ACHN (cell line): ENCODE measurements at regions not wholly inside any gene's neighbourhood (a gene's known extent, or its start where the extent isn't known, plus 50 kb on each side); places are given as distances from the start of the nearest gene placed in this dataset.
"Not testable (repeated sequence)": the region's sequence is repeated elsewhere in the genome, so short reads cannot be mapped to it uniquely, and the experiment has no call there.

Experiments used
- DNase-seq: peaks from one replicate; pipeline ENCODE4 v3.0.0-alpha.2; 2015
- in situ Hi-C: cut with HindIII; loops from 2 replicates; pipeline ENCODE4 v1.10.0; 2017; ENCODE audit warnings: low sequenced_read_pairs, low pct_ligation_motif_present, low pct_unique_long_range_greater_than_20kb

DNA sequence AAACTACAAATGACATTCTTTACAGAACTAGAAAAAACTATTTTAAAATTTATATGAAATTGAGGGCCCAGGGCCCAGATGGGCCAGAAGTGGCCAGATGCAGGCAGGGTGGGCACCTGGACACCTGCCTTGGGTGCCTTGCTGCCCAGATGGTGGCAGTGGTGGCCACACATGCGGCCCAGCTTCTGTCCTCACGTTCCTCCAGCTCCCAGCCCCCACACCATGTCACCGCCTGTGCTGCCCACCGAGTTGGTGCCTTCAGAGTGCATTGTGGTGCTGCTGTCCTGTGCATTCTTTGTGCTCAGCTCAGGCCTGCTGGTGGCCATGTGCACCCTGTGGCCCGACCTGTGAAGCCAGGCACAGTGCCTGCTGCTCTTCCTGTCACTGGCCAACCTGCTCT is 216.8 kb upstream of the CXADR start:
- in situ Hi-C loops, result no loop called here

DNA sequence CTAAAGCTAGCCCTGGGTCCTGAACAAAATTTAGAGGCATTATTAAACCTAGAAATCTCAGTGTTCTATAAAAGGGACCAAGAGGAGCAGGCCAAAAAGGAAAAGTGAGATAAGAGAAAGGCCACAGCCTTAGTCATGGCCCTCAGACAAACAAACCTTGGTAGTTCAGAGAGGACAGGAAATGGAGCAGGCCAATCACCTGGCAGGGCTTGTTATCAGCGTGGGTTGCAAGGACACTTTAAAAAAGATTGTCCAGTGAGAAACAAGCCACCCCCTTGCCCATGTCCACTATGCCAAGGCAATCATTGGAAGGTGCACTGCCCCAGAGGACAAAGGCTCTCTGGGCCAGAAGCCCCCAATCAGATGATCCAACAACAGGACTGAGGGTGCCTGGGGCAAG is 213.3 kb upstream of the CXADR start:
- DNase-seq, in situ Hi-C loops: not testable (repeated sequence)

More for the DNA sequence above, 216.8 kb upstream of the CXADR start:
- no peak for DNase-seq

DNA sequence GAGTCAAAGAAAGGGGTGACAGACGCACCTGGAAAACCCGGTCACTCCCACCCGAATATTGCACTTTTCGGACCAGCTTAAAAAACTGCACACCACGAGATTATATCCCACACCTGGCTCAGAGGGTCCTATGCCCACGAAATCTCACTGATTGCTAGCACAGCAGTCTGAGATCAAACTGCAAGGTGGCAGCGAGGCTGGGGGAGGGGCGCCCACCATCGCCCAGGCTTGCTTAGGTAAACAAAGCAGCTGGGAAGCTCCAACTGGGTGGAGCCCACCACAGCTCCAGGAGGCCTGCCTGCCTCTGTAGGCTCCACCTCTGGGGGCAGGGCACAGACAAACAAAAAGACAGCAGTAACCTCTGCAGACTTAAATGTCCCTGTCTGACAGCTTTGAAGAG is 185.1 kb upstream of the CXADR start:
- in situ Hi-C loops, DNase-seq: not testable (repeated sequence)

DNA sequence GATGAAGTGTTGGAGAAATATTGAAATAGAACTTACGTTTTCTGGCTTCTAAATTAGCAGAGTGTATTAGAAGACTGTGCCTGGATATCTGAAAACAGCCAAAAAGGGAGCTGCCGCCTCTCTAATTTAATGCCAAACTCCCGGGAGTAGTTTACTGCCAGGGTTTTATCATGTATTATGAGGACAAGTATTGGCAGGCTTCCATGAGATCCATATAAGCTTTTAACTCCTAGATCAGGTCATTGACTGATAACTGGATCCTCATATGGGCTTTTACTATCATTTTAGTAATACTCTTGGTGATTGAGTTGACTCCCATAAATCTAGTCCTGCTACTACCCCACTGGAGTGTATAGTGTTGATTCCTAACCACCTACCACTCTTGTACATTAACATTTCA is 178.4 kb upstream of the CXADR start:
- in situ Hi-C loops, result no loop called here
- no peak for DNase-seq

GRCh38 chr21:17340081-17340480 is 172.8 kb upstream of the CXADR start:
- no peak for DNase-seq
- in situ Hi-C loops, result no loop called here

DNA sequence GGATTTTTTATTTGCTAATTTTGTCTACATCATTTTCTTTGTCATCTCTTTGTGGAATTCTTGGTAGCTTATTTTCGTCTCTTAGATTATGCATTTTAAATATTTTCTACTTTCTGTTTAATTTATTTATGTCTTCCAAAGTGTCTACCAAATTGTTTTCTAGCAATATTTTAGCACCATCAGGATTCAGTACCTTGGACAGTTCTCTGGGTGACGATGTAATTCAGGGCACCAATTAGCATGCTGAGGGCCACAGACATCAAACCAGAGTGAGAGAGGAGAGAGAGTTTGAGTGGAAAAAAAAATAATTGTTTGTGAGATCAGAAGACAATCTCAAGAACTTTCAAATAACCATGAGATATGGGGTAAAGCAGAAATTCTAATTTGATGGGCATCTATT is 169.8 kb upstream of the CXADR start:
- in situ Hi-C loops, result no loop called here
- peak; percentile 39 for DNase-seq

DNA sequence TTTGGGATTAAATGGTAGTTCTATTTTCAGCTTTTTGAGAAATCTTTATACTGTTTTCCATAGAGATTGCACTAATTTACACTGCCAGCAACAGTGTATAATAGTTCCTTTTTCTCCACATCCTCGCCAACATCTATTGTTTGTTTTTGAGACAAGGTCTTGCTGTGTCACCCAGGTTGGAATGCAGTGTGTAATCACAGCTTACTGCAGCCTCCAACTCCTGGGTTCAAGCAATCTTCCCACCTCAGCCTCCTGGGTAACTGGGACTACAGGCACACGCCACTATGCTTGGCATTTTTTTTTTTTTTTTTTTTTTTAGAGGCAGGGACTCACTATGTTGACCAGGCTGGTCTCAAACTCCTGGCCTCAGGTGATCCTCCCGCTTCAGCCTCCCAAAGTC is 164.5 kb upstream of the CXADR start:
- in situ Hi-C loops, result no loop called here
- no peak for DNase-seq

DNA sequence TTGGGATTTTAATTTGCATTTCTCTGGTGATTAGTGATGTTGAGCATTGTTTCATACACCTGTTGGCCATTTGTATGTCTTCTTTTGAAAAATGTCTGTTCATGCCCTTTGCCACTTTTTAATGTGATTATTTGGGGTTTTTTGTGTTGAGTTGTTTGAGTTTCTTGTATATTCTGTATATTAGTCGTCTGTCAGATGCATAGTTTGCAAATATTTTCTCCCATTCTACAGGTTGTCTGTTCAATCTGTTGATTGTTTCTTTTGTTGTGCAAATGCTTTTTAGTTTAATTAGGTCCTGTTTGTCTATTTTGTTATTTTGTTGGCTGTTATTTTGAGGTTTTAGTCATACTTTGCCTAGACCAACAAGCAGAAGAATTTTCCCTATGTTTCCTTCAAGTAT is 164.0 kb upstream of the CXADR start:
- in situ Hi-C loops, result no loop called here
- DNase-seq, result no peak

DNA sequence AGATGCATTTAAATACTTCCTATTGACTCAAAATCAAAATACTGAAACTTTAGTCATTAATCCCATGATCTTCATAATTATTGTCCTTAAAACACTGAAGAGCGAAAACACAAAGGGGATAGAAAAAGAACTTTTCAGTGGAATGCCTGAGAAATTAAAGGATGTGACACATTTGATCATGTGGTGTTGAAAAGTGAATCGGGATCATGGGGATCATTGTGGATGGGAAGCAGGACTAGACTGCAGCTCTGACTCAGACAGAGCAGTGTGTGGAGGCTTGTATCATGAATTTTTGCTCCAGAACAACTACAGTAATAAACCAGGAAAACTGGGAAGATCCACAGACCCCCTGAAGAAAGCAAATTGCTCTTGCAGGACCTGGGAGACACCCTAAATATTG is 161.1 kb upstream of the CXADR start:
- in situ Hi-C loops, result no loop called here
- DNase-seq, result no peak

- DNase-seq, result no peak
- in situ Hi-C loops, result no loop called here
Measured at GRCh38 chr21:17352996-17353655, 159.7 kb upstream of the CXADR start.

GRCh38 chr21:17359781-17360180 is 153.1 kb upstream of the CXADR start:
- in situ Hi-C loops, result no loop called here
- DNase-seq, result no peak

GRCh38 chr21:17368748-17369363 is 144.0 kb upstream of the CXADR start:
- DNase-seq, result no peak
- in situ Hi-C loops, result no loop called here

GRCh38 chr21:17370263-17370662 is 142.6 kb upstream of the CXADR start:
- DNase-seq, result no peak
- in situ Hi-C loops, result no loop called here

- in situ Hi-C loops, result no loop called here
Measured at GRCh38 chr21:17370916-17371315, 141.9 kb upstream of the CXADR start.

GRCh38 chr21:17371450-17371849 is 141.4 kb upstream of the CXADR start:
- in situ Hi-C loops, result no loop called here

More at GRCh38 chr21:17370916-17371315, 141.9 kb upstream of the CXADR start:
- no peak for DNase-seq

GRCh38 chr21:17372200-17372599 is 140.6 kb upstream of the CXADR start:
- in situ Hi-C loops, result no loop called here
- DNase-seq, result no peak

More at GRCh38 chr21:17371450-17371849, 141.4 kb upstream of the CXADR start:
- no peak for DNase-seq

GRCh38 chr21:17386498-17386897 is 126.3 kb upstream of the CXADR start:
- no peak for DNase-seq
- in situ Hi-C loops, result no loop called here

DNA sequence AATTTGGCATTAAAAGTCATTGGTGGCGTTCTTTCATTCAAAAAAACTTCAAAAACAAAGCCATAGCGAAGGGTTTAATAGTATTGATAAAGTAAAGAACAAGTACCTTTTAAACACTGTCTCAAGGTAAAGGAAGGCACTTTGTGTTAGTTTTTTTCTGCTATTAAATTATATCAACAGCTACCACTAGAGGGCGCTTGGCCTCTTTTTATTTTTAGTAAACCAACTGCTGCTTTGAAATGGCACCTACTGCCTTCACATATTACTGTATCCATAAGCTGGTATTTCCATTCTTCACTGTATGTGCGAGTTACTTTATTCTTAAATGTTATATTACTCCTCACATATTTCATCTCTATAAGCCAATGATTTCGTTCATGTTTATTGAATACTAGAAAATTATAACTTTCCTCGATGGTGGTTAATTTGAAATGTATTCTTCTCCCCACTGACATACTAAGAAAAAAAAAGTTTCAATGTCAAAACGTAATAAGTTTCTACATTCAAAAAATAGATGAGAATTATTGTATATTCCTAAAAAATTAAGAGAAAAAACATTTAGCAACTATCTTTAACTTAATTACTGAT is 125.7 kb upstream of the CXADR start:
- in situ Hi-C loops, result no loop called here
- DNase-seq, result peak; percentile 61

GRCh38 chr21:17388226-17388625 is 124.6 kb upstream of the CXADR start:
- no peak for DNase-seq
- in situ Hi-C loops, result no loop called here

DNA sequence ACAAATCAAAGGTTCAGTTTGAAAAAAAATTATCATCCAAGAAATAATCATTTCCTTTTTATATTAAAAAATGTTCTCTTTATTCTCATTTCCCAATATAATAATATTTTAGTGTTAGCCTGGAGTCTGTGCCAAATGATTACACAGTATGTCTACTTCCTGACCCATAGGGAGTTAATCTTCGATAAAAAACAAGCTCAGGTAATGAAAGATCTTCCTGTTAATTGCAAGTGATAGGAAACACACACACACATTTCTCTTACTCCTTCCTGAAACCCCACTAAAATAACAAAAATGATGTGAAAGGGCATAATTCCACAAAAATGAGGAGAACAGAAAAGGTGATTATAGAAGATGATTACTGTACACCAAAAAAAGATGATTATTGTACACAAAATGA is 123.5 kb upstream of the CXADR start:
- in situ Hi-C loops, result no loop called here
- DNase-seq, result no peak
